Motor neuron (in vitro differentiated cells): ENCODE measurements at regions not wholly inside any gene's neighbourhood (a gene's known extent, or its start where the extent isn't known, plus 50 kb on each side); places are given as distances from the start of the nearest gene placed in this dataset.

Experiments used
- ATAC-seq, 8 experiments: fragments of 200-7000 bp; cut with Tn5 transposase; replicated peaks in 6 of 8; 2 replicates each; pipeline ENCODE4 v1.8.0; 2021; ENCODE audit warnings: mild to moderate bottlenecking in 8 of 8, moderate library complexity in 8 of 8
- H3K27ac ChIP-seq, 2 donors: fragments of 250-450 bp; sonication (Bioruptor Pico); 2 replicates each; pipeline ENCODE4 v1.9.0; 2021; ENCODE audit warnings: antibody characterized with exemption in 2 of 2, mild to moderate bottlenecking in 2 of 2, moderate library complexity in 1 of 2
- H3K4me1 ChIP-seq, 2 donors: fragments of 250-450 bp; sonication (Bioruptor Pico); replicated peaks in 1 of 2; 2 replicates each; pipeline ENCODE4 v1.6.1; 2021; ENCODE audit warnings: antibody characterized with exemption in 2 of 2, mild to moderate bottlenecking in 2 of 2, moderate library complexity in 1 of 2
- H3K4me3 ChIP-seq, 5 donors: fragments of 250-450 bp; sonication (Bioruptor Pico); 2 replicates each; pipeline ENCODE4 v1.9.0; 2021; ENCODE audit warnings: antibody characterized with exemption in 5 of 5, mild to moderate bottlenecking in 5 of 5, moderate library complexity in 4 of 5
- WGBS, 10 experiments: fragments of 450-650 bp; shearing (Covaris generic); methylation state at CpG; one replicate each; pipeline ENCODE4 v1.0.0; 2022; 5-methylcytosine and 5-hydroxymethylcytosine counted together
- in situ Hi-C, 9 experiments: fragments of 400-800 bp; cut with MboI; loops; one replicate each; pipeline ENCODE4 v1.15.0; 2021; ENCODE audit warnings: low sequenced_read_pairs in 9 of 9, low pct_unique_long_range_greater_than_20kb in 2 of 9; ENCODE audit not compliant: unreplicated experiment in 9 of 9

- Histone ChIP-seq H3K4me1 (peaks cover 2 to 15% of the 10 kb centered on the region in 2 donors), H3K4me3 (no peak overlapping the region), H3K27ac (no peak overlapping the region)
- in situ Hi-C loops, result no loop called here
- ATAC-seq, result peak in 4 of 8 experiments; percentile 21 to 57 (median 32)
- WGBS, 10 experiments, result 0 to 85% (median 56%) methylated on average over 1 to 5 of the region's 5 CpGs; no CpG with 5 or more reads in 2 of the 10 experiments
Observed at GRCh38 chr5:167754501-167755021, 536.9 kb upstream of the WWC1 start.

GRCh38 chr5:167755420-167755819, 536.0 kb upstream of the WWC1 start:
- H3K4me3 ChIP-seq, result no peak overlapping the region
- ATAC-seq, result no peak
- no peak overlapping the region for H3K27ac ChIP-seq
- 14 to 65% (median 52%) methylated on average over 1 to 2 of the region's 2 CpGs; no CpG with 5 or more reads in 1 of the 10 experiments for WGBS, 10 experiments
- peaks cover 2 to 15% of the 10 kb centered on the region in 2 donors for H3K4me1 ChIP-seq
- in situ Hi-C loops, result no loop called here

DNA sequence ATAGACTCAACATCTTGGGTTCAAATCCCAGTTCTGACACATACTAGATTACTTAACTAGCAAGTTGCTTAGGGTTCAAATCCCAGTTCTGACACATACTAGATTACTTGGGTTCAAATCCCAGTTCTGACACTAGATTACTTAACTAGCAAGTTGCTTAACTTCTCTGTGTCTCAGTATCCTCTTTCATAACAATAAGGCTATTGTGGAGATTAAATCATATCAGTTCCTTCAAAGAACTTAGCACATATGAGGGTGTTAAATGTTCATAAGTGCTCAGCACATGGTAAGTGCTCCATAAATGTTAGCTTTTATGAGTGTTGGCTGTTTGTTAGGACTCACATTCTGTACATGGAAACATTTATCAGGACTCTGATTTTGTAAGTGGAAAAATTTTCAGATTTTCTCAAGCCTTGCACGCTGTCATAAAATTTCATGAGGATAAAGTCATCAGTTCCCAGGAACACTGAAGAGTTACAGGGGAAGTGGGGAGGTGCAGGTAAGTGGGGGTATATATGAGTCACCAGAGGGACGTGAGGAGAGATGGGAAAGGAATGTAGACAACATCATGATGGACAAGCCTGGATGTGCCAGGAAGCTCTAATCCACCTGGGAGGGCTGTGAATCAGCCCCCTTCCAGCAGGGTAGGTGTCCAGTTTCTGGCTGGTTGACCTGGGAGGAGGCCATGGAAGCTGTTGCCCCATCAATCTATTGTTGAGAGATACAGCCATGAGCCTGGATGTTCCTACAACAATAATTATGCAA, 532.2 kb upstream of the WWC1 start:
- ATAC-seq, result no peak
- in situ Hi-C loops, result no loop called here
- Histone ChIP-seq H3K4me1 (peaks cover 18 to 34% of the 10 kb centered on the region in 2 donors), H3K27ac (no peak overlapping the region), H3K4me3 (no peak overlapping the region)
- 0 to 100% (median 85%) methylated on average over 1 to 2 of the region's 2 CpGs; no CpG with 5 or more reads in 3 of the 10 experiments for WGBS, 10 experiments

DNA sequence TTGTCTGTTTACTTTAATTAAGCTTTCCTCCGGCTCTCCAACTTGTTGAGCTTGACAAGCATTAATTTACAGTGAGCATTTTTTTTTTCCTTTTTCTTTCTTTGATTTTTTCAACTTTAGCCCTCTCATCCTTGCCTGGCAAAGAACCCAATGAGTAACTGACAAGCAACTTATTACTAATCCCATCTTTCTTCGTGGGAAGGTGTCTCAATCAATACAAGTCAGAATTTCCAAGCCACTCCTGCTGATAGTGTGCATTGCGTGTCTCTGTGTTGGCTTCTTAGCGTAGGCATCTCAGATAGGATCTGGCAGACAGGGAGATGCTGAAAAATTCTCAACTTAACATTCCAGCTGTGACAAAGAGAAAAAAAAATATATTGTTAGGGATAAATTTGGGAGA, 527.7 kb upstream of the WWC1 start:
- in situ Hi-C loops, result no loop called here
- 5 to 82% (median 57%) methylated on average over 2 to 4 of the region's 4 CpGs; no CpG with 5 or more reads in 1 of the 10 experiments for WGBS, 10 experiments
- no peak overlapping the region for H3K27ac ChIP-seq
- no peak for ATAC-seq
- no peak overlapping the region for H3K4me3 ChIP-seq
- peaks cover 33 to 52% of the 10 kb centered on the region in 2 donors for H3K4me1 ChIP-seq

DNA sequence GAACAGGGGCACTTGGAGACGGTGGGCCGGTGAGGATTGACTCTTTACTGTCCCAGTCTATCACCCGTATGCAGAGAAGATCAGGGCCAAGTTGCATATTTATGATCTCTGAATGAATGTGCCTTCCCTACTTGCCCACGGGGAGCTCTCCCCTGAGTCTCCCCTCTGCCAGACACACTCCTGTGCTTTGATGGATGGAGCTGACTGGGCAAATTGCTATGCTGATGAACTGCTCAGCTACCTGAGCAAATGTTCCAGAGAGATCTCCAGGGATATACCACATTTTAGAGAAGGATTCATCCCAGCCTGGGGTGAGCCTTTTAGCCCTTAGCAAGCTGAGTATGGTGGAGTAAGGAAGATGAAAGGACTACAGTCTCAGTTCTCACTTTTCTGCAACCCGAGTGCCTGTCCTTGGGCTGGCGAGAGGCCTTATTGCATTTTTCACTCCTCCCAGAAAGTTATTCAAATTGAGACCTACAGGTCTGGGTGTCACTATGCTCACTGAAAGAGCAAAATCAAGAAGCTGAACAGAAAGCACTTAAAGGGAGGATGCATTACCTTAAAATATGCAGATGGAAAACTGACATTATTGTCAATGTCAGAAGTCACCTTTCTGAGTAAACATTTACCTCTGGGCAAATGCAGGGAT, 526.7 kb upstream of the WWC1 start:
- no peak overlapping the region for H3K4me3 ChIP-seq
- in situ Hi-C loops, result no loop called here
- H3K4me1 ChIP-seq, result peaks cover 33 to 52% of the 10 kb centered on the region in 2 donors
- peak in 5 of 8 experiments; percentile 73 to 87 (median 82) for ATAC-seq
- H3K27ac ChIP-seq, result peak overlapping the region; percentile 50 to 60
- 0 to 81% (median 66%) methylated on average over 1 to 6 of the region's 6 CpGs; no CpG with 5 or more reads in 3 of the 10 experiments for WGBS, 10 experiments

- Histone ChIP-seq H3K27ac (peak overlapping the region; percentile 11 to 60), H3K4me1 (peaks cover 33 to 52% of the 10 kb centered on the region in 2 donors), H3K4me3 (no peak overlapping the region)
- in situ Hi-C loops, result no loop called here
- peak in 5 of 8 experiments; percentile 24 to 68 (median 39) for ATAC-seq
- 26 to 80% (median 48%) methylated on average over 1 to 6 of the region's 7 CpGs for WGBS, 10 experiments
Observed at GRCh38 chr5:167765352-167765751, 526.1 kb upstream of the WWC1 start.

DNA sequence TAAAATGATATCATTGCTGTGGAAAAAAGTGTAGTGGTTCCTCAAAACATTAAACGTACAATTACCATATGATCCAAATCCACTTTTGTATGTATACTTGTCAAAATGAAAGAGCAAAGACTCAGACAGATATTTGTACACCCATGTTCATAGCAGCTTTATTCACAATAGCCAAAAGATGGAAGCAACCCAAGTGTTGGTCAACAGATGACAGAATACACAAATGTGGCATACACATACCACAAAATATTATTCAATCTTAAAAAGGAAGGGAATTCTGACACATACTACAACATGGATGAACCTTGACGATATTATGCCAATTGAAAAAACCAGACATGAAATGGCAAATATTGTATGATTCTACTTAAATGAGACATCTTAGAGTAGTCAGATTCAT, 524.5 kb upstream of the WWC1 start:
- in situ Hi-C loops, result no loop called here
- peaks cover 33 to 52% of the 10 kb centered on the region in 2 donors for H3K4me1 ChIP-seq
- WGBS, 10 experiments, result 0 to 50% (median 27%) methylated on average over 1 to 2 of the region's 2 CpGs
- no peak overlapping the region for H3K27ac ChIP-seq
- no peak overlapping the region for H3K4me3 ChIP-seq
- no peak for ATAC-seq

DNA sequence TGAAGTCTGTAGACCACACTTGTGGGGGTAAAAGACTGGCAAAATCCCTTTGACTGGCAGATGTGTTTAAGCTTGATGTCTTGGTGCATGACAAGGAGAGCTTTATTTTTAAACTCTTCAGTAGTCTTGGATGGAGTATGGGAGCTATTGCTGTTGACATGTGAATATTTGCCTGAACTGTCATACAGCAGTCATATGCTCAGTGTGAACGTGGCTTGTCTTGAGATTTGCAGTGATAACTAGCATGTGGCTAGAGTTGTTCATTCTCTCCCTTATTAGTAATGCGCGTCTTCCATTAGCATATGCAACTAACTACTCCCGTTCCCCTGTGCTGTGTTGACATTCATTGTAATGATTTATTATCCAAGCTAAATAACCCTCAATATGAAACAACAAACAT, 523.6 kb upstream of the WWC1 start:
- H3K27ac ChIP-seq, result no peak overlapping the region
- 0 to 100% (median 51%) methylated on average over 1 to 4 of the region's 4 CpGs; no CpG with 5 or more reads in 3 of the 10 experiments for WGBS, 10 experiments
- in situ Hi-C loops, result no loop called here

GRCh38 chr5:167769846-167770413, 521.5 kb upstream of the WWC1 start:
- in situ Hi-C loops, result no loop called here
- peaks cover 13 to 44% of the 10 kb centered on the region in 2 donors for H3K4me1 ChIP-seq
- no peak overlapping the region for H3K4me3 ChIP-seq
- no peak overlapping the region for H3K27ac ChIP-seq
- ATAC-seq, result no peak
- 20 to 100% (median 89%) methylated on average over 1 to 2 of the region's 2 CpGs; no CpG with 5 or more reads in 2 of the 10 experiments for WGBS, 10 experiments

More for the DNA sequence above, 523.6 kb upstream of the WWC1 start:
- peak in 6 of 8 experiments; percentile 26 to 100 (median 60) for ATAC-seq
- no peak overlapping the region for H3K4me3 ChIP-seq
- H3K4me1 ChIP-seq, result peaks cover 30 to 48% of the 10 kb centered on the region in 2 donors

- H3K4me3 ChIP-seq, result no peak overlapping the region
- H3K27ac ChIP-seq, result no peak overlapping the region
- in situ Hi-C loops, result no loop called here
- no peak for ATAC-seq
- peaks cover 8 to 38% of the 10 kb centered on the region in 2 donors for H3K4me1 ChIP-seq
- 3 to 100% (median 89%) methylated on average over 1 to 5 of the region's 5 CpGs; no CpG with 5 or more reads in 1 of the 10 experiments for WGBS, 10 experiments
Observed at GRCh38 chr5:167770461-167770860, 521.0 kb upstream of the WWC1 start.

- in situ Hi-C loops, result no loop called here
- peaks cover 3 to 27% of the 10 kb centered on the region in 2 donors for H3K4me1 ChIP-seq
- no peak overlapping the region for H3K4me3 ChIP-seq
- no peak overlapping the region for H3K27ac ChIP-seq
- WGBS, 10 experiments, result 29 to 98% (median 88%) methylated on average over 3 to 6 of the region's 6 CpGs; no CpG with 5 or more reads in 2 of the 10 experiments
- no peak for ATAC-seq
Observed at GRCh38 chr5:167771571-167771970, 519.9 kb upstream of the WWC1 start.

- Histone ChIP-seq H3K27ac (peak overlapping the region in 1 of 2 donors; percentile 56), H3K4me3 (no peak overlapping the region), H3K4me1 (peaks cover 3 to 21% of the 10 kb centered on the region in 2 donors)
- WGBS, 10 experiments, result 27 to 80% (median 62%) methylated on average over 2 to 5 of the region's 5 CpGs
- peak in 4 of 8 experiments; percentile 24 to 80 (median 66) for ATAC-seq
- in situ Hi-C loops, result no loop called here
Observed at GRCh38 chr5:167773668-167774301, 517.7 kb upstream of the WWC1 start.
